K562 (cell line): ENCODE measurements at regions not wholly inside any gene's neighbourhood (a gene's known extent, or its start where the extent isn't known, plus 50 kb on each side); places are given as distances from the start of the nearest gene placed in this dataset.

ENCODE experiments used
- ATAC-seq: fragments of 200-7000 bp; cut with Tn5 transposase; 3 replicates; pipeline ENCODE4 v1.9.1; 2020; ENCODE audit warnings: moderate library complexity
- BruUV-seq: library from RNA; stranded (reverse); fragments of 400-500 nt; replicated peaks from 2 replicates; lab custom pipeline; 2021; lab: Mats Ljungman, UMichigan
- CTCF ChIA-PET: fragments of 300-600 bp; formaldehyde crosslinking; extraction: SDS; loops from one replicate; lab custom pipeline; 2021; ENCODE audit warnings: low intra/inter-chr PET ratio; lab: Yijun Ruan, JAX
- POLR2A ChIA-PET: fragments of 300-600, 350-650 bp; sonication (Branson Sonifier 250); formaldehyde crosslinking; extraction: SDS; loops from one replicate; lab custom pipeline; 2021; ENCODE audit warnings: antibody characterized with exemption, inconsistent platforms; lab: Yijun Ruan, JAX
- DNase-seq, 4 experiments: peaks; one replicate each; pipeline versions ENCODE4 v3.0.0 to v3.0.0-alpha.2; 2011 to 2018; ENCODE audit warnings: low spot score in 3 of 4, mixed read lengths in 3 of 4; ENCODE audit errors: extremely low read depth in 1 of 4
- FAIRE-seq: peaks from 2 replicates; lab custom pipeline; 2011; peaks lifted over from hg19 to GRCh38; lab: Jason Lieb, UNC
- H2AFZ ChIP-seq: 2 replicates; pipeline ENCODE4 v1.6.0; 2011; ENCODE audit warnings: low read depth, low read length, control low read depth, inconsistent platforms
- H3K27ac ChIP-seq: fragments of 200-600 bp; 3 replicates; pipeline ENCODE4 v1.8.0; 2011; ENCODE audit warnings: low read depth, mild to moderate bottlenecking, control low read depth, inconsistent platforms, low read length, moderate library complexity, mixed read lengths; ENCODE audit errors: extremely low read depth
- H3K27me3 ChIP-seq, 2 experiments: fragments of 300-600 bp in 1 of 2; 2 replicates in 1 of 2; 3 replicates in 1 of 2; pipeline versions ENCODE4 v1.6.0 to v1.8.0; 2011; ENCODE audit warnings: inconsistent platforms in 2 of 2, low read length in 2 of 2, mild to moderate bottlenecking in 1 of 2, mixed read lengths in 1 of 2, moderate library complexity in 1 of 2; ENCODE audit not compliant: control insufficient read depth in 2 of 2, insufficient read depth in 2 of 2
- H3K36me3 ChIP-seq: fragments of 300-600 bp; 3 replicates; pipeline ENCODE4 v1.8.0; 2011; ENCODE audit warnings: mild to moderate bottlenecking, low read length, inconsistent platforms; ENCODE audit not compliant: control insufficient read depth, insufficient read depth
- H3K4me1 ChIP-seq, 2 experiments: fragments of 200-600 bp in 1 of 2; replicated peaks in 1 of 2; 2 replicates in 1 of 2; 3 replicates in 1 of 2; pipeline versions ENCODE4 v1.5.1 to v1.8.0; 2011; ENCODE audit warnings: inconsistent platforms in 2 of 2, low read length in 2 of 2, mild to moderate bottlenecking in 1 of 2, mixed read lengths in 1 of 2, moderate library complexity in 1 of 2; ENCODE audit not compliant: control insufficient read depth in 2 of 2, insufficient read depth in 2 of 2
- H3K4me2 ChIP-seq: 2 replicates; pipeline ENCODE4 v1.6.1; 2011; ENCODE audit warnings: low read length, control low read depth, inconsistent platforms, mixed read lengths; ENCODE audit not compliant: insufficient read depth
- H3K4me3 ChIP-seq: fragments of 200-600 bp; sonication (generic), shearing (Covaris generic); 2 replicates; pipeline ENCODE4 v1.5.1; 2016; ENCODE audit warnings: control low read depth, inconsistent platforms
- H3K79me2 ChIP-seq: fragments of 200-600 bp; 3 replicates; pipeline ENCODE4 v1.8.0; 2011; ENCODE audit warnings: low read length, inconsistent platforms; ENCODE audit not compliant: control insufficient read depth, insufficient read depth
- H3K9ac ChIP-seq, 2 experiments: 2 replicates each; pipeline versions ENCODE4 v1.6.0 to v1.6.1; 2011; ENCODE audit warnings: low read depth in 2 of 2, low read length in 2 of 2, control low read depth in 1 of 2, inconsistent platforms in 1 of 2, mild to moderate bottlenecking in 1 of 2, mixed read lengths in 1 of 2; ENCODE audit not compliant: insufficient read depth in 1 of 2
- H3K9me1 ChIP-seq: one replicate; pipeline ENCODE4 v1.6.0; 2011; ENCODE audit warnings: inconsistent platforms, mild to moderate bottlenecking, low read length, moderate library complexity; ENCODE audit not compliant: control insufficient read depth, insufficient read depth
- H3K9me3 ChIP-seq: replicated peaks from 2 replicates; pipeline ENCODE4 v1.5.1; 2011; ENCODE audit warnings: low read depth, low read length, inconsistent platforms; ENCODE audit not compliant: control insufficient read depth, insufficient read depth
- H4K20me1 ChIP-seq: replicated peaks from 2 replicates; pipeline ENCODE4 v1.6.1; 2011; ENCODE audit warnings: low read length, inconsistent platforms, mixed read lengths; ENCODE audit not compliant: control insufficient read depth, insufficient read depth
- FOSL1 ChIP-seq: fragments of 200-800 bp; sonication (Bioruptor generic); conservative IDR thresholded peaks from 2 replicates; pipeline ENCODE4 v1.6.1; 2016; ENCODE audit warnings: missing genetic modification characterization, missing compliant biosample characterization
- HMG20A ChIP-seq: fragments of 450-650 bp; formaldehyde crosslinking; conservative IDR thresholded peaks from 2 replicates; pipeline ENCODE4 v1.4.0; 2020; ENCODE audit warnings: mild to moderate bottlenecking, mixed read lengths
- MEIS2 ChIP-seq: fragments of 450-650 bp; IDR thresholded peaks from 2 replicates; pipeline ENCODE4 v1.6.1; 2014; ENCODE audit warnings: mild to moderate bottlenecking; ENCODE audit not compliant: partially characterized antibody
- SMAD4 ChIP-seq: fragments of 250-450 bp; sonication (Bioruptor Pico); conservative IDR thresholded peaks from 2 replicates; pipeline ENCODE4 v1.8.0; 2021; ENCODE audit warnings: inconsistent platforms, mild to moderate bottlenecking, moderate library complexity
- XRCC5 ChIP-seq: fragments of 200-400 bp; formaldehyde crosslinking; IDR thresholded peaks from 2 replicates; pipeline ENCODE4 v1.6.1; 2017; ENCODE audit warnings: low read depth, mild to moderate bottlenecking, low read length
- ZC3H4 ChIP-seq: sonication (generic); formaldehyde crosslinking; IDR thresholded peaks from 2 replicates; pipeline ENCODE4 v1.9.0; 2021; ENCODE audit warnings: missing genetic modification reagents, borderline replicate concordance
- ZNF57 ChIP-seq: fragments of 450-650 bp; formaldehyde crosslinking; IDR thresholded peaks from 2 replicates; pipeline ENCODE4 v1.4.0; 2020; ENCODE audit warnings: mild to moderate bottlenecking, moderate library complexity
- WGBS: fragments of 100-300 bp; shearing (Covaris generic); methylation state at CpG from one replicate; pipeline ENCODE4 v1.1.6; 2016; ENCODE audit warnings: low coverage, mixed read lengths; ENCODE audit not compliant: insufficient coverage; ENCODE audit errors: missing lambda C conversion rate; 5-methylcytosine and 5-hydroxymethylcytosine counted together
- in situ Hi-C: fragments of 300-500 bp; cut with MboI; formaldehyde crosslinking; loops from 4 replicates; pipeline ENCODE4 v1.15.0; 2018; ENCODE audit warnings: inconsistent platforms, mixed read lengths
- intact Hi-C: fragments of 100-400 bp; cut with micrococcal nuclease; formaldehyde crosslinking; loops from 2 replicates; pipeline ENCODE4 v1.14.2; 2022
- TF ChIP-seq, protein P1 (sequence below): fragments of 450-650 bp; conservative IDR thresholded peaks from 2 replicates; pipeline ENCODE4 v1.6.1; 2016; ENCODE audit warnings: missing genetic modification characterization, low read depth, mild to moderate bottlenecking, control low read depth, missing compliant biosample characterization

DNA sequence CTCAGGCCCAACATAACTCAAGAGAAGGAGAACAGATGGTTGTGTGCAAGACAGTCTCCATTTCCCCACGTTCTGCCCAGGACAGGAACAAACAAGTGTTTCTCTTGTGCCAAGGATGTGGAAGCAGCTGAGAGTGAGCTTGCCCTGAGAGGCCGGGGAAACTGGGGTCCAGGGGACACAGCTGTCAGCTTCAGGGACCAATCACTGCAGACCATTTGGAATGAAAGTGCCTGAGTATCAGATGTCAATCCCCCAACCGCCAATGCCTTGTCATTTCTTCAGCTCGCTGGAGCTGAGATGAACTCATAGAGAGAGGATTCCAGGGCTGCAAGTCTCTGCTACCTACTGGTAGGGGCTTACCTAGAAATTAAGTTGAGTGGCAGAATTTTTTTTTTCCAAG is 71.9 kb upstream of the METAP2 start:
- TF ChIP-seq FOSL1 (tag) = no peak
- TF ChIP-seq MEIS2 = no peak
- TF ChIP-seq, protein P1, sequence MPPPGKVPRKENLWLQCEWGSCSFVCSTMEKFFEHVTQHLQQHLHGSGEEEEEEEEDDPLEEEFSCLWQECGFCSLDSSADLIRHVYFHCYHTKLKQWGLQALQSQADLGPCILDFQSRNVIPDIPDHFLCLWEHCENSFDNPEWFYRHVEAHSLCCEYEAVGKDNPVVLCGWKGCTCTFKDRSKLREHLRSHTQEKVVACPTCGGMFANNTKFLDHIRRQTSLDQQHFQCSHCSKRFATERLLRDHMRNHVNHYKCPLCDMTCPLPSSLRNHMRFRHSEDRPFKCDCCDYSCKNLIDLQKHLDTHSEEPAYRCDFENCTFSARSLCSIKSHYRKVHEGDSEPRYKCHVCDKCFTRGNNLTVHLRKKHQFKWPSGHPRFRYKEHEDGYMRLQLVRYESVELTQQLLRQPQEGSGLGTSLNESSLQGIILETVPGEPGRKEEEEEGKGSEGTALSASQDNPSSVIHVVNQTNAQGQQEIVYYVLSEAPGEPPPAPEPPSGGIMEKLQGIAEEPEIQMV (tag) = no peak
- no peak for TF ChIP-seq XRCC5
- no peak for TF ChIP-seq HMG20A (CRISPR knock-in tag)
- TF ChIP-seq SMAD4 = no peak
- no peak for TF ChIP-seq ZC3H4 (CRISPR knock-in tag)
- no peak for TF ChIP-seq ZNF57 (CRISPR knock-in tag)
- peaks cover 4 to 12% of the 10 kb centered on the region in 2 experiments; a peak in 4 of 5 replicates for H3K27me3 ChIP-seq
- 0% methylated on average over 4 of the region's 4 CpGs for WGBS
- H2AFZ ChIP-seq = no peak overlapping the region
- no peak for DNase-seq
- H4K20me1 ChIP-seq = no peaks in the 10 kb centered on the region
- intact Hi-C loops = no loop called here
- in situ Hi-C loops = no loop called here
- FAIRE-seq = no peak
- no peaks in the 10 kb centered on the region for H3K4me1 ChIP-seq
- H3K9me3 ChIP-seq = no peaks in the 10 kb centered on the region
- no peaks in the 10 kb centered on the region for H3K79me2 ChIP-seq
- H3K4me2 ChIP-seq = no peak overlapping the region
- POLR2A ChIA-PET = no interaction called here
- H3K4me3 ChIP-seq = no peak overlapping the region
- CTCF ChIA-PET = no interaction called here
- H3K27ac ChIP-seq = no peak overlapping the region
- no TSS peak for BruUV-seq
- no peak for ATAC-seq
- no peaks in the 10 kb centered on the region for H3K36me3 ChIP-seq
- no peaks in the 10 kb centered on the region for H3K9me1 ChIP-seq
- no peak overlapping the region for H3K9ac ChIP-seq
